HG03135 (cell line): ENCODE measurements at regions not wholly inside any gene's neighbourhood (a gene's known extent, or its start where the extent isn't known, plus 50 kb on each side); places are given as distances from the start of the nearest gene placed in this dataset.
"Not testable (repeated sequence)": the region's sequence is repeated elsewhere in the genome, so short reads cannot be mapped to it uniquely, and the experiment has no call there.

ENCODE experiments used
- ATAC-seq: cut with Tn5 transposase; IDR thresholded peaks from one replicate; pipeline ENCODE4 v1.9.1; 2021; ENCODE audit warnings: mild to moderate bottlenecking, moderate library complexity; ENCODE audit not compliant: unreplicated experiment

DNA sequence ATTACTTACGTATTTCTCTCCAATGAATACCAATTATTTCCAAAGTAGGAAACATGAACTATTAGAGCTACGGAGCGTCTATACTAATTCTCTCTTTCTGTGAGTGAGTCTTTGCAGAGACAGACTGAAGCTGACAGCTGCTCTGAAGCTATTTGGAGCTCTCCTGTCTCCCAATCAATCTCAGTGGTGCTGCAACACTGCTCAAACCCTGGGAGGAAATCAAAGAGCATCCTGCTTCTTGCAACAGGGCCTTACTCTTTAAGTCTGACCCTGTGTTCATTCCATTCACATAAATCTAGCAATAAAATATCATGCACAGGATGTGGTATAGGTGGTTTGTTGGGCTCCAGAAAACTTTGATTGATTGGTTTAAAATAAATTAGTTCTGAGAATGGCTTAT is 685.7 kb upstream of the IGFBP3 start:
- ATAC-seq, result no peak

DNA sequence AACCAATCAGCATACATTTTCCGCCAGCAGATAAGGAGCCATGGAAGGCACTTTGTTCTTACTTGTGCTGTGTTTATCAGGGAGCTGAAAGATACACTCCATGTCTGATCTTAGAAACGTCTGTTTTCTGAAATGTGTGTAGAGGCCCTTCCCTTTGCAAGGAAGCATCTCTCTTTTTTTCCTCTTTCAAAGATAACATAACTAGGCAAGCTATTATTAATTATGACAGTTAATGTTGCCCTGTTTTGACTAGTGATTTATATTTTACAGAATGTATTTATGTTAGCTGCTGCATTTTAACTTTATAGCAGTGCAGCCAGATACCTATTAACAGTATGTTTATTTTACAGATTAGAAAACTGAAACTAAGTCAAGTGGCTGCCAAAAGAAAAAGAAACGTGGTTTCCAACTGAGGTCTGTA is 683.2 kb upstream of the IGFBP3 start:
- no peak for ATAC-seq

DNA sequence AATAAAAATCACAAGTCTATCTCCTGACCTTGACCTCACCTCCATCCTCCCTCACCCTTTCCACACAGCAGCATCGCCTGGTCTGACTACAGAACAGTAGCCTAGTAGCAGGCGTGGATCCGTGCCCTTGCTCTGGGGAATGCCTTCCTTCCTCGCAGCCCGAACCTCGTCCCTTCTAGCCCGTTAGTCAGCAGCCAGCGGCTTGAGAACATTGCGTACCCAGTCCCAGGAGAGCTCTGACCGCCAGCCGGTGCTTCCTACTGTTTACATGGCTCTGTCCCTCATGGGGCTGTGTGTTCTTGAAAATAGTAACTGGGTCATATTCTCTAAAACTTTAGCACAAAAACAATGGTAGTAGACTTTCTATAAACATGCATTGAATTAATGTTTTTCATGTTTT is 682.7 kb upstream of the IGFBP3 start:
- no peak for ATAC-seq

DNA sequence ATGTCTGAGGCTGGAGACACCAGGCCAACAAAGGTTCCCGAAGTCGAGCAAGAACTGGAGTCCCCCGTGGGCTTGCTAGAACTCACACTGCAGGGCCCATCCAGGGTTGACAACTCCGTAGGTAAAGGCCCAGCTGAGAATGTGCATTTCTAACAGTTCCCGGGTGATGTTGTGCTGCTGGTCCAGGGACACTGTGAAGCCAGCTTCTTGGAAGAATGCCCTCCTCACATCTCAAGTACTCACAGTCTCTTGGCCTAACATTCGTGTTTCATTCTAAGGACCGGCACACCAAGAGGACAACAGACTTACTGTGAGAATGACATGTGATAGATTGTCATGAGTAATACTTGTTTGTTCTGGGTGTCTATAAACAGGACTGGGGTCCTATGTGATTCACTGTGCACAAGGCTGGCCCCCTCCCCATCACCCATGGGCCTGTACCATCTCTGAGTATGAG is 682.3 kb upstream of the IGFBP3 start:
- ATAC-seq, result no peak

DNA sequence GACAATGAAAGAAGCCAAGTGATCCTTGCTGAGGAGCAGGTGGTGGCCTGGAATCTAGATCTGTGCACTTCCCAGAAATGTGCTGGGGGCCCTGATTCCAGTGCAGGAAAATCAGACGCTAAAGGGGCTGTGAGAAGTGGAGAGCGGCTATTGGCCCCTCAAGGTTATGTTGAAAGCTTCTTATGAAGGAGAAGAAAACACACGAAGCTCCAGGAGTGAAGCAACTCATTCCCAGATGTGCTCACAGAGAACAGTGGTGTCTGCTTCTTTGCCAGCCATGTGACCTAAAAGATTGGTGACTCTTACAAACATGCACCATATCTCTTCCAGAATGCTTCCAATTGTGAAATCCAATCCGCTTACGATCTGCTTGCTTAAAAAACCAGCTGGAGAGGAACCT is 679.3 kb upstream of the IGFBP3 start:
- ATAC-seq, result no peak

DNA sequence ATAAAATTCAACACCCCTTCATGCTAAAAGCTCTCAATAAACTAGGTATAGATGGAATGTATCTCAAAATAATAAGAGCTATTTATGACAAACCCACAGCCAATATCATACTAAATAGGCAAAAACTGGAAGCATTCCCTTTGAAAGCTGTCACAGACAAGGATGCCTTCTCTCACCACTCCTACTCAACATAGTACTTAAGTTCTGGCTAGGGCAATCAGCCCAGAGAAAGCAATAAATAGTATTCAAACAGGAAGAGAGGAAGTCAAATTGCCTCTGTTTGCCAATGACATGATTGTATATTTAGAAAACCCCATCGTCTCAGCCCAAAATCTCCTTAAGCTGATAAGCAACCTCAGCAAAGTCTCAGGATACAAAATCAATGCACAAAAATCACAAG is 673.8 kb upstream of the IGFBP3 start:
- not testable (repeated sequence) for ATAC-seq

DNA sequence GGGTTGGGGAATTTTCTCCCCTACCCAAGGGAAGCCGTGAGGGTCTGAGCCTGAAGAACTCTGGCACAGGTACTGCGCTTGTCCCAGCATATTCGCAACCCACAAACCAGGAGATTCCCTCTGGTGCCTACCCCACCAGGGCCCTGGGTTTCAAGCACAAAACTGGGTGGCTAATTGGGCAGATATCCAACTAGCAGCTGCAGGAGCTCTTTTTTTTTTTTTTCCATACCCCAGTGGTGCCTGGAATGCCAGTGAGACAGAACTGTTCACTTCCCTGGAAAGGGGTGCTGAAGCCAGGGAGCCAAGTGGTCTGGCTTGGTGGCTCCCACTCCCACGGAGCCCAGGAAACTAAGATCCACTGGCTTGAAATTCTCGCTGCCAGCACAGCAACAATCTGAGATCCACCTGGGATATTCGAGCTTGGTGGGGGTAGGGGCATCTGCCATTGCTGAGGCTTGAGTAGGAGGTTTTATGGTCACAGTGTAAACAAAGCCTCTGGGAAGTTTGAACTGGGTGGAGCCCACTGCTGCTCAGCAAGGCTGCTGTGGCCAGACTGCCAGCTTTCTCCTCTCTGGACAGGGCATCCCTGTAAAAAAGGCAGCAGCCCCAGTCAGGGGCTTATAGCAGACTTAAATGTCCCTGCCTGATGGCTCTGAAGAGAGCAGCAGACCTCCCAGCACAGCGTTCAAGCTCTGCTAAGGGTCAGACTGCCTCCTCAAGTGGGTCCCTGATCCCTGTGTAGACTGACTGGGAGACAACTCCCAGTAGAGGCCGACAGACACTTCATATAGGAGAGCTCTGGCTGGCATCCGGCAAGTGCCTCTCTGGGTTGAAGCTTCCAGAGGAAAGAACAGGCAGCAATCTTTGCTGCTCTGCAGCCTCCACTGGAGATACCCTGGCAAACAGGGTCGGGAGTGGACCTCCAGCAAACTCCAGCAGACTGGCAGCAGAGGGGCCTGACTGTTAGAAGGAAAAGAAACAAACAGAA is 670.1 kb upstream of the IGFBP3 start:
- not testable (repeated sequence) for ATAC-seq

DNA sequence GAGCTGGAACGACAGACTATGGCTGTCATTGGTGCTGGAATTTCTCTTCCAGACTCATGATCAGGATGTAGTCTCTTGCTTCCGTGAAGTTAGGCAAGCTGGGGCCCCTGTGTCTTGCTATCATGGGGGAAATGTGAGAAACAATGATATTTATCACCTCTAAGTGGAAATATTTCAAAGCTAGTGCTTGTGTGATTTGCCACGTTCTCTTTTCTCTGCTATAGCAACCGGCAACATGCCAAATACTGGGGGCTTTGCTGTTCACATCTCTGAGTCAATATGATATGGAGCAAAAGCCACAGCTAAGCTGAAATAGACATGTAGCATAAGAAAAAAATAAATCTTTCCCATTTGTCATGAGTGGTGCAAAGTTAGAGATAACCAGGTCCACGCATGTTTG is 668.2 kb upstream of the IGFBP3 start:
- no peak for ATAC-seq

DNA sequence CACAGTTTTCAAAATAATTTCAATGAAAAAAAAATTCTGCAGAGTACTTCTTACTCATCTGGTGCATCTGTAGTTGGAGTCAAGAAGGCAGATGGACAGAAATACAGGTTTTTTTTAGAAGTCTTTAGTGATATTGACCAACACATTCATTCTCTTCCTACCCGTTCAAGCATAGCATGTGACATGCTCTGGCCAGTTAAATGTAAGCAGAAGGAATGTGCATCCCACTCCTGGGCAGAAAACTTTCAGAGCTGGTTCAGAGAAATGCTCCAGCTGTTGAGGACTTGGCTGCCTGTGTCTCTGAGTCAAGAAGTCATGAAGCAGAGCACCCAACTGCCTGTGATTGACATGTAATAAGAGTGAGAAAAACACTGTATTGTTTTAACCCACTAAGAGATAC is 665.3 kb upstream of the IGFBP3 start:
- ATAC-seq, result no peak

DNA sequence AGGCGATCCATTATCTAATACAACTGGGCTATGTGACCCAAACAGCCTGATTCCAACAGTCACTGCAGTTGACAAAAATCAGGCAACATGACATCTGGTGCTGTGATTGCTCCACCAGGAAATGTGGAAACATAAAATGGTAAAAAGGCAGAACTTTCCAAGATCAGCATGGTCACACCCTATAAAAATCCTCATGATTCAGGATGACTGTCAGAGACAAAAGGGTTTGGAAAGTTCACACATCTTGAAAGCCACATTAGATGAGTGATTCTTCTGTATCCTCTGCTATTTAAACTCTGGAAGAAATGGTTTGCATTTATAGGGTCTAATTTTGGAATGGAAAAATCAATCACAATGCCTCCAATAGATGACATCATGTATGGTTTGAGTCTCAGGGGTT is 662.6 kb upstream of the IGFBP3 start:
- ATAC-seq, result no peak

DNA sequence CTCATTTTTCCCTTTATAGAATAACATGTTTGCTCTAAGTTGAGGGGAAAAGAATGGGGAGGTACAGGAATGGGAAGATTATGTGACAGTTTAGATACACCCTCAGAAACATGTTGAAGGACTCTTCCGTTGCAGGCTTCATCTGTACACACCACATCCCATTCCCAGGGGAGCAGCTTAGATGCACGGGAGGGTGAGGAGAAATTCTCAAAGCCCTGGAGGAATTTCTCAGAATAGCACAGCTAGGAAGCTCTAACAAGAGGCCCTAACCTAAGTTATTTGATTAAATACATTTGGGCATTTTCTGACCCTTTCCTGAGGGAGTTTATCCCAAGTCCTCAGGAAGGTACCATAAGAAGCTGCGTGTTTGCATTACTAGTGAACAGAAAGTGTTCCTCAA is 660.2 kb upstream of the IGFBP3 start:
- no peak for ATAC-seq

DNA sequence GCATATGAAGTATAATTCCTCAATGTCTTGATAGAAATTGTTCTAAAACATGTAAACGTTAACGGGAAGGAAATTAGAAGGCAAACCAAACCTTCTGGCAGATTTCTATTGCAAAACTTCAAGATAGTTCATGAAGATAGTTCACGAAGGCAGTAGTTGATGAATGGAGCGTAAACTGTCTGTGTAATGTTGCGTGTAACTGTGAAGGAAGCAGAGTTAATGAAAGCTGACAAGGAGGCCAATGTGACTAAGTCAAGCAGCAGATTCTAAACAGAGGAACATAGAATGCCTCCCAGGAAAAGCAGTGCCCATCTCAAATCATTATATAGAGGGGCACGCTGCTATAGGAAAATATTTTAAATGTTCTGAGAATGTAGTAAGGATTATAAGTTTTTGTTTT is 659.7 kb upstream of the IGFBP3 start:
- no peak for ATAC-seq

DNA sequence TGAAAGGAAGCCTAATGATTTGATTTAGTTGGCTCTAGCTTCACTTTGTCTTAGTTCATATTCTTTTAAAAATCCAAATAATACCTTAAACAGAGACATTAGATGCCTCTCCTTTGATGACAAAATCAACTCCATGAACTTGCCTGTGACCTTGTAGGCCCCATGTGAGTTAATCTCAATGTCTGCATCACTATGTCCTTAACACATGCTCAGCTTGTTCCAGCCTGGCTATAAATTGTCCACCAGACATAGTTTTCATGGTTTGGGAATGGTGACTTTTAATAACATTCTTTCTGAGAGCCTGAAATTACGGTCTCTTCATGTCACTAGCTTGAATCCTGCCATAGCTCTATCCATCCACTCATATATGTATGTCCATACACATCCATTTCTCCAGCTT is 656.3 kb upstream of the IGFBP3 start:
- no peak for ATAC-seq

DNA sequence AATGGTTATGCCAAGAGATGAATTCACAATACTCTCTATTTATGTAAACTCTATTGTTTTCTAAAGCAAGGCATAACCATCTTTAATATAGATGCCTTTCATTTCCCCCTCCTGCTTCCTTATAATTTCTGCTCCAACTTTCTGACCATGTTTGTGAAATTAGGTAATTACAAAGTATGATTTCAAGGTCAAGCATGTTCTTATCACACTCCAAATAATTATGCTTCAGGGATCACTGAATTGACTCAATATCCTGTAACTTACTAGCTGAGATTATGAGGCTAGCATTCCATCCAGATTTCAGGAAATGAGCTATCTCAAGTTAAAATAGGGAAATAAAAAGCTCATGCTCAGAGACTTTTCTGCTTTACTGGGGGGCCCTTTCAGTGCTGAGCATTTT is 655.9 kb upstream of the IGFBP3 start:
- no peak for ATAC-seq

DNA sequence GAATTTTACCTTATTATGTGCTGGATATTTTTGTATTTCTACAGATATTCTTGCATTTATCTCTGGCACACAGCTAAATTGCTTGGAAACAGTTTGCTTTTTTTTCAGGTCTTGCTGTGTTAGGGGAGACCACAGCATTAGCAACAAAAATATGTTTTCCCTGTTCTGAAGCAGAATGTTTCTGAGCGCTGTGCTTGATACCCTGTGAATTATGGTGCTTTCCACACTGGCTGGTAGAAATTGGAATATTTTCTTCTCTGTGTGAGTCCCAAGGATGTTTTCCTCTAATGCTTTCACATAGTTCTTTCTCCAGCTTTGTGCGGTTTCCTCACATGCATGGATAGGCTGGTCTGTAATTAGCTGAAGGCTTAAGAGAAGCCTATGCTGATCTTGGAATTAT is 651.6 kb upstream of the IGFBP3 start:
- ATAC-seq, result no peak

DNA sequence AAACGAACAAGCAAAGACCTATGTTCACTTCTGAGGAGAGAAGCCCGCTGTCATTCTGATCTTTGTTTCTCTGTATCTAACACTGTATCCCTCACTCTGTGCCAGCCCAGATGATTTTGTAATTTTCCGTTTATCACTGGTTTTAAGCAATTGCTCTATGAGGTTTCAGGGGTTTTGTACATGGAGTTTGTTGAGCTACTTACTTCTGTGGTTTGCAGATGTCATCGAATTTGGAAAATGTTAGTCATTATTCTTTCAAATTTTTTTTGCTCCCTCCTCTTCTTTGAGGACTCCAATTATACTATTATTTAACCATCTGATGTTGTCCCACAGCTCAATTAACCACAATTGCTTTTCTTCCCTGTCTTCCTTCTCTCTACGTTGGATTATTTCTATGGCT is 650.9 kb upstream of the IGFBP3 start:
- no peak for ATAC-seq

DNA sequence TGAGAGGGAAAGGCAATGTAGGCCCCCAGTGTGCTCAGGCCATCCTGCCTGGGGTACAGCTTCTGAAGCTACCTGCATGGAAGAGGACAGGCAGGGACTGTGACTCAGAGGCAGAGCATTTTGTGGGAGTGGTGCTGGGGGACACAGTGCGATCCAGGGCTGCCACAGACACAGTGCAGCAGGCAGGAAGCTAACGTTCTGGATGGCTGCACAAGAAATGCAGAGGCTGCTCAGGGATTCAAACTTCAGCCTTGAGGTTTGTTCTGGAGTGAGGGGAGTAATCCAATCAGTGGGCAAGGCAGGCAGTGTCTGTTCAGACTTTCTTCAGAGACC is 648.0 kb upstream of the IGFBP3 start:
- ATAC-seq, result no peak

DNA sequence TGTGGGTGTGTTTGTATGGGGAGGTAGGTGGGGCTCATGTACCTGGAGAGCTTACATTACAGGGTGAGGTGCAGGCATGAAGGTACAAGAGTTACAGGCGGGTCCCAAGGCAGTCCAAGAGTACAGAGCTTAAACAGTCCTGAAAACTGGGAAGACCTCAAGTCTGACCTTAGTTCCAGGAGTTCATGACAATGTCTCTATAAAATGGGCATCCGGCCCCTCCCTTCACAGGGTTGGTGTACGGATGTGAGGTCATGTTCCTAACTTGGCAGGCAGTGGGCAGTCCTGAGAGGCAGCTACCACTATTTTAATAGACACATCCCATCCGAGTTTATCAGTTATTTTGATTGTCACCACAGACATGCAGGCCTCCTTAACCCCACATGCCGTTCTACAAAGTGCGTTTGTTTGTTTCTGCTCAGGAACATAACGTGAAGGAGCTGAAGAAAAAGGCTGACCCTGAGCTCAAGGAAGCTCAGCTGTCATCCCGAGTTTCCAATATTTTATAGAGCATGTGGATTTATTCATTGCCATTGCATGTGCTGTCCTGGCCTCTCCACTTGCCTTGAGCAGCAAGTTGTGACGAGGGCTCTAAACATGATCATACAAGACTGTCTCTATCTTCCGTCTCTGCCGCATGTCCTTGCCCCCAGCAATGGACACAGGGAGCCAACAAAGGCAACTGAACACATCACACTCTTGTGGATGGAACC is 647.5 kb upstream of the IGFBP3 start:
- ATAC-seq, result no peak

DNA sequence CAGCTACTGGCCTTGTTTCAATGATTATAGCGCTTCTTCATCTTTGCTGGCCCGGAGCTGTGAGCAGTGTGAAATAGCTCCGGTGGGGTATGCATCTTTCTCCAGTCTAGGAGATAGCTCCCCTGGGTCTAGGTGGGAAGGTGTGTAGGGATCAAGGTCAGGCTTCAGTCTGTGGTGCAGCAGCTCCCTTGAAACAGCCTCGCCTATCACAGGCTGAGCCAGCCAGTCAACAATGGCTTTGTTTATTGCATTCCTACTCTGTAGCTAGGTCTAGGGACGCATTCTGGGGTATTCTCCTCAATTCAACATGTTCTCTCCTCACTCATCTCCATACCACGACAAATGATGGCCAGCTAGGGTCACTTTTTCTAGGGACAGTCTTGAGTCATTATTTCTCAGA is 646.8 kb upstream of the IGFBP3 start:
- no peak for ATAC-seq

DNA sequence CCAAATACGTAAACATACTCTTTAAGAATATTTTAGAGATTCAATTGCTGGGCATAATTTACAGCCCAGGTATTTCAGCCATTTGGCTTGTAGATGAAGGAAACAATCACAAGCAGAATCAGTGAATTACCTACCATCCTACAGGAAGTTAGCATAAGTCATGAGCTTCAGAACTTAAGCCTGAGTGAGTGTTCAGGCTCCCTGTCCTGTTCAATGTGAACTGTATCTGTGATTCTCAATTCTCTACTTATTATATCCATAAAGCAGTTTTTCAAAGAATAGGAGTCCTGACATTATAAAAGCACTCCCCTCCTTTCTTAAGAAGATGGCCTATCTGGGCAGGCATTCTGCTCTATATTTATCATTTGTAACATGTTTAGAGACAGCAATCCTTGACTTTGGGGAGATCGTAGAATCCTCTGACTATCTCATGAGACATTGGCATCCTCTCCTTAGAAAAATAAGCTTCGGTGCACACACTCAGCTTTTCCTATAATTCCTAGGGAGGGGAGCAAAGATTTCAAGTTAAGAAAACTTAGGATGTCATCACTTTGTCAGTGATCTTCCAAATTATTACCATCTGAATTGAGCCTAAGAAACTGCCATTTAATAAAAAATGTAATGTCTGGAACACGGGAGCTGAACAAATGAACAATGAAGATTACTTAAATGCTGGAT is 645.2 kb upstream of the IGFBP3 start:
- no peak for ATAC-seq

DNA sequence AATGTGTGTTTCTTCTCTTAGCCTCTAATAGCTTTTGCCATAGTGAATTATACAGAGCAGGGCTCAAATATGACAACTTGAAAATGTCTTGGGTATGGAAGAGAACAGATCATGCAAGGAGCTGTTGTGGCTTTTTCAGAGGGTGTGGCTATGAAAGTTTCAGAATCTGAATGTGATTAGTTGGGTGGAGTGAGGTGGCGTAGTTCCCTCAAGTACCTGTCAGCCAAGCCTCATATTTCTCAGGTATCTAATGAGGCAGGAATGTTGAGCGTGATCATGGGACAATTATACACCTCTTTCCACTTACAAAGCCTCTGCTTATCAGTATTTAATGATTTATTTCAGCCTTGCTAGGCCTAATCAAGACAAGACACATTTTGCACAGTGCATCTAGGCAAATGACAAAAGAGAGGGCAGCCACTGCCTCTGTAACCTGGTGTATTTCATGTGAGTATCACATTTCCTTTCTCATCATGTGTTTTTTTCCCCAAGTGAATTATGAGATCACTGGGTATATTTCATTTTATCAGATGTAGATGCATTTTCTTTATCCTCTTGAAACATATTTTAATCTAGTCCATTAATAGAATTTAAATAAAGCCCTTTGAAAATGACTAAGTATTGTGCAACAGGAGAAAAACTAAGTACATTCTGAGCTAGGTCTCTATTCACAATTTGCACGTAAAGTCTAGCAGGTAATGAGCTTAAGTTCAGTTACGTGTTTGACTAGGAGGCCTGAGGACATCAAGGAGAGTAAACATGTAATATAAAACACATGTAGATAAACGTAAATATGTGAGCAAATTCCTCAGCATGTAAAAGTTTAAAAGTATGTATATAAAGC is 644.4 kb upstream of the IGFBP3 start:
- ATAC-seq, result no peak
